MCF 10A (cell line): ENCODE measurements at regions not wholly inside any gene's neighbourhood (a gene's known extent, or its start where the extent isn't known, plus 50 kb on each side); places are given as distances from the start of the nearest gene placed in this dataset.

ENCODE experiments used
- BruUV-seq: library from RNA; stranded (reverse); fragments of 400-500 nt; replicated peaks from 2 replicates; lab custom pipeline; 2021; lab: Mats Ljungman, UMichigan
- CTCF ChIA-PET: fragments of 300-600 bp; sonication (Branson Sonifier 250); formaldehyde crosslinking; extraction: SDS; loops from one replicate; lab custom pipeline; 2021; ENCODE audit warnings: antibody characterized with exemption, inconsistent platforms; lab: Yijun Ruan, JAX
- POLR2A ChIA-PET: fragments of 300-600, 350-650 bp; sonication (Branson Sonifier 250); formaldehyde crosslinking; extraction: SDS; loops from one replicate; lab custom pipeline; 2020; ENCODE audit warnings: antibody characterized with exemption, inconsistent platforms; lab: Yijun Ruan, JAX
- DNase-seq: peaks from one replicate; pipeline ENCODE4 v3.0.0-alpha.2; 2018; ENCODE audit not compliant: unreplicated experiment
- H3K27ac Mint-ChIP-seq: one replicate; pipeline ENCODE4 v1.8.0; 2022; ENCODE audit warnings: mild to moderate bottlenecking, low read depth, mixed read lengths; ENCODE audit not compliant: unreplicated experiment
- H3K27me3 Mint-ChIP-seq: one replicate; pipeline ENCODE4 v1.8.0; 2022; ENCODE audit warnings: mixed read lengths; ENCODE audit not compliant: insufficient read depth, unreplicated experiment
- H3K36me3 Mint-ChIP-seq: one replicate; pipeline ENCODE4 v1.8.0; 2022; ENCODE audit warnings: mild to moderate bottlenecking, moderate library complexity, mixed read lengths; ENCODE audit not compliant: insufficient read depth, unreplicated experiment
- H3K4me1 Mint-ChIP-seq: one replicate; pipeline ENCODE4 v1.8.0; 2022; ENCODE audit warnings: mixed read lengths; ENCODE audit not compliant: insufficient read depth, unreplicated experiment
- H3K4me3 Mint-ChIP-seq: one replicate; pipeline ENCODE4 v1.8.0; 2022; ENCODE audit warnings: mild to moderate bottlenecking, moderate library complexity, mixed read lengths; ENCODE audit not compliant: unreplicated experiment
- H3K9me3 Mint-ChIP-seq: one replicate; pipeline ENCODE4 v1.8.0; 2022; ENCODE audit warnings: mixed read lengths; ENCODE audit not compliant: unreplicated experiment
- CTCF ChIP-seq: fragments of 200-600 bp; IDR thresholded peaks from one replicate; pipeline ENCODE4 v1.8.0; 2022; ENCODE audit warnings: antibody characterized with exemption, mild to moderate bottlenecking; ENCODE audit not compliant: unreplicated experiment
- intact Hi-C: fragments of 100-400 bp; cut with micrococcal nuclease; formaldehyde crosslinking; loops from 2 replicates; pipeline ENCODE4 v1.14.1; 2022

- H3K4me1 Mint-ChIP-seq: no peaks in the 10 kb centered on the region
- no peak for DNase-seq
- no peaks in the 10 kb centered on the region for H3K27me3 Mint-ChIP-seq
- intact Hi-C loops: no loop called here
- no peaks in the 10 kb centered on the region for H3K36me3 Mint-ChIP-seq
- CTCF ChIA-PET: interaction anchor here (1.2 kb wide), 1 partner anchor 9 kb away, joined by 3 read pairs; no protein-coding TSS in a partner anchor
- H3K9me3 Mint-ChIP-seq: peaks cover 19% of the 10 kb centered on the region
- no peak for TF ChIP-seq CTCF
- no peak overlapping the region for H3K27ac Mint-ChIP-seq
- BruUV-seq: no TSS peak
- H3K4me3 Mint-ChIP-seq: no peak overlapping the region
- POLR2A ChIA-PET: no interaction called here
These were observed 1668.6 kb downstream of the GRIK2 start for GRCh38 chr6:103062136-103062535.

GRCh38 chr6:103047567-103047966 is 1654.1 kb downstream of the GRIK2 start:
- Mint-ChIP-seq H3K4me1 (no peaks in the 10 kb centered on the region), H3K9me3 (peaks cover 7% of the 10 kb centered on the region), H3K4me3 (no peak overlapping the region), H3K27me3 (no peaks in the 10 kb centered on the region), H3K27ac (no peak overlapping the region), H3K36me3 (no peaks in the 10 kb centered on the region)
- BruUV-seq: no TSS peak
- no peak for DNase-seq
- CTCF ChIA-PET: no interaction called here
- POLR2A ChIA-PET: no interaction called here
- intact Hi-C loops: no loop called here
- no peak for TF ChIP-seq CTCF

GRCh38 chr6:103042336-103042735 is 1648.8 kb downstream of the GRIK2 start:
- no peak overlapping the region for H3K4me3 Mint-ChIP-seq

GRCh38 chr6:103036846-103037245 is 1643.3 kb downstream of the GRIK2 start:
- DNase-seq: no peak
- Mint-ChIP-seq H3K36me3 (no peaks in the 10 kb centered on the region), H3K9me3 (no peaks in the 10 kb centered on the region), H3K4me1 (no peaks in the 10 kb centered on the region), H3K27ac (no peak overlapping the region), H3K4me3 (no peak overlapping the region), H3K27me3 (no peaks in the 10 kb centered on the region)
- intact Hi-C loops: no loop called here
- POLR2A ChIA-PET: no interaction called here
- no peak for TF ChIP-seq CTCF
- no TSS peak for BruUV-seq
- CTCF ChIA-PET: no interaction called here

More at GRCh38 chr6:103042336-103042735, 1648.8 kb downstream of the GRIK2 start:
- no peaks in the 10 kb centered on the region for H3K36me3 Mint-ChIP-seq
- BruUV-seq: no TSS peak
- ChIA-PET CTCF (no interaction called here), POLR2A (no interaction called here)
- intact Hi-C loops: no loop called here
- DNase-seq: no peak
- H3K4me1 Mint-ChIP-seq: no peaks in the 10 kb centered on the region
- H3K9me3 Mint-ChIP-seq: no peaks in the 10 kb centered on the region
- H3K27ac Mint-ChIP-seq: no peak overlapping the region
- no peak for TF ChIP-seq CTCF
- H3K27me3 Mint-ChIP-seq: no peaks in the 10 kb centered on the region
